DND-41 (cell line): ENCODE measurements at regions not wholly inside any gene's neighbourhood (a gene's known extent, or its start where the extent isn't known, plus 50 kb on each side); places are given as distances from the start of the nearest gene placed in this dataset.

Experiments
- CTCF ChIP-seq: IDR thresholded peaks from 2 replicates; pipeline ENCODE4 v1.5.1; 2012; ENCODE audit warnings: borderline replicate concordance, low read length, moderate library complexity, mild to moderate bottlenecking; ENCODE audit not compliant: poor library complexity, severe bottlenecking; ENCODE audit errors: extremely low read depth
- EZH2 ChIP-seq: IDR thresholded peaks from 3 replicates; pipeline ENCODE4 v1.6.1; 2012; ENCODE audit warnings: borderline replicate concordance, low read depth, mild to moderate bottlenecking, moderate library complexity, low read length, inconsistent platforms; ENCODE audit not compliant: severe bottlenecking

GRCh38 chr1:229002037-229002436 is 266.8 kb downstream of the RHOU start:
- no peak for TF ChIP-seq CTCF
- no peak for TF ChIP-seq EZH2
